LHCN-M2 (cell line): ENCODE measurements at regions not wholly inside any gene's neighbourhood (a gene's known extent, or its start where the extent isn't known, plus 50 kb on each side); places are given as distances from the start of the nearest gene placed in this dataset.

ENCODE experiments used
- DNase-seq: peaks from one replicate; pipeline ENCODE4 v3.0.0-alpha.2; 2012; ENCODE audit warnings: low read depth

DNA sequence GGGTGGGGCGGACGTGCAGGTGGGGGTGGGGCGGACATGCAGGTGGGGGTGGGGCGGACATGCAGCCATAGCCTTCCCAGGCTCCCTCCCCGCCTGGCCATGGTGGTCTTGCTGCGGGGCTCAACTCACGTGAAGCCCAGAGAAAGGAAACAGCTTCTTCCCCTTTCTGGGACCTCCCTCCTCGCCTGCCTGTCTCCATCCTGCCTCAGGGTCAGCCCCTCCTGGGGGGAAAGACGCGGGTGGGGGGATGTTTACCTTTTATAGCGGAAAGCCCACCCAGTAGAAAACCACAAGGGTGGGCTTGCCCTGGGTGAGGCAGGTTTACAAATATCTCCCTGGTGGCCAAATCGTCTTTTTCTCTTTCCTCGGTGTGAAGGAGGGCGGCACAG lies 520.0 kb downstream of the GLRX3 start:
- DNase-seq = no peak

GRCh38 chr10:130656582-130657133 lies 520.5 kb downstream of the GLRX3 start:
- no peak for DNase-seq

- DNase-seq = no peak
Observed at GRCh38 chr10:130658687-130659290, 522.6 kb downstream of the GLRX3 start.

- DNase-seq = no peak
Observed at GRCh38 chr10:130659528-130659927, 523.3 kb downstream of the GLRX3 start.

DNA sequence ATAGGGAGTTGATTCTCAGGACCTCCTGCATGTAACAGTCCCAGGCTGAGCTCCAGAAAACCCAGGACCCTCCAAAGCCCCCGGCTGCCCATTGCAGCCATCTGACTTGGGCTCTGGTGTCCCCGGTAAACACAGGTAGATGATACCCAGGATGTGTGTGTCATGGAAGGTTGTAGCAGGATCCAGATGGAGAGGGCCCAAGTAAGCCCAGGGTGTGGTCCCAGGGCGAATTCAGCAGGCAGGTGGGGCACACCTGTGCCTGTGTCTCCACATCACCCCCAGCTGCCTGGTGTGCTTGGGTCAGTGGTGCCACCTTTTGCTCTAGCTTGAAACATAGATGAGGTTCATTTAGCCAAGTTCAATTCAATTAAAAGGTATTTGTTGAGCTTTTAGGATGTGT lies 524.1 kb downstream of the GLRX3 start:
- DNase-seq = no peak

DNA sequence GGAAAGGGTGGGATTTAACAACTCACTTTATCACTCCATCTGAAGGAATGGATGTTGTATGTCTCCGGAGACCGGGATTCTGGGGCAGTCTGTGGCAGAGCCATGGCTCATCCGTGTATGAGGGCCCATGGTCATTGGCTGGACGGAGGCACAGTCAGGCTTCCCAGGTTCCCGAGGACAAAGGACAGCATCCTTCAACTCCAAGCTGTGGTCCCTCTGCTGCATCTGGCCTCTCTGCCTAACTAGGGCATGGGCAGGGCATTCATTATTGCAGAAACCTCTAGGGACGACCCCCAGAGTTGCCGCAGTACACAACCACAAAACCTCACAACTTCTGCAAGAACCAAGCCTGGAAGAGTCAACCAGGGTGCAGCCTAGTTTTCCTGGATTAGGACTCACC lies 525.2 kb downstream of the GLRX3 start:
- DNase-seq = no peak

DNA sequence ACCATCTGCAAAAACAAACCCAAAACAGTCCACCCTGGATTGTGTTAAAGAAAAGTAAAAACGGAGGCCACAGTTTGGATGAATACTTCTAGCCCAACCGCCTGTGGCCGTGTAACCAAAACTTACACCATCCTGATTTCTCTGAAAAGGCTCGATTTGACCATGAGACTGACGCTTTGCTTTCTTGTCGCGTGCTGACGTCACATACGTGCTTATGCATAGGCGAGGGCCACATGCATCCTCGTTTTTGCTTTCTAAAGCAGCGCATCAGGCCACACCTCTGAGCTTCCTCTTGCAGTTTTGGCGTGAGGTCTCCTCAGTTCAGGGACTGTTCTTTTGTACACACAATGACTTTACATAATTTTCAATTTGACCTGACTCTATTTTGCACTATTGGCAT lies 526.6 kb downstream of the GLRX3 start:
- no peak for DNase-seq

DNA sequence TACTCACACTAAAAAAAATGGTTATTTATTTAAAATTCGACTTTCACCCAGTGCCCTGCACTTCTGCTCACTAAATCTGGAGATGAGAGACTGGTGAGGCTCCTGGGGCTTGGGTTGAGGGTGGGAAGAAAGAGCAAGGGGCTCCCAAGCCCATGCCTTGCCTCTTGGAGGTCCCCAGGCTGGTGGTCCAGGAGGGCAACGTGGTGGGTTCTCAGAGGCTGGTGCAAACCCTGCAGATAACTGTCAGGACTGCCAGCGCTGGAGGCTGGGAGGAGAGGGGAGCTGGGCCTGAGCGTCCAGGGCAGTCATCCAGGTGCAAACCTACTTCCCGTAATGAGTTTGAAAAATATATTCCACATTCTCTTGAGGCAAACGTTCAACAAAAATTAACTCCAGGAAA lies 528.3 kb downstream of the GLRX3 start:
- no peak for DNase-seq

DNA sequence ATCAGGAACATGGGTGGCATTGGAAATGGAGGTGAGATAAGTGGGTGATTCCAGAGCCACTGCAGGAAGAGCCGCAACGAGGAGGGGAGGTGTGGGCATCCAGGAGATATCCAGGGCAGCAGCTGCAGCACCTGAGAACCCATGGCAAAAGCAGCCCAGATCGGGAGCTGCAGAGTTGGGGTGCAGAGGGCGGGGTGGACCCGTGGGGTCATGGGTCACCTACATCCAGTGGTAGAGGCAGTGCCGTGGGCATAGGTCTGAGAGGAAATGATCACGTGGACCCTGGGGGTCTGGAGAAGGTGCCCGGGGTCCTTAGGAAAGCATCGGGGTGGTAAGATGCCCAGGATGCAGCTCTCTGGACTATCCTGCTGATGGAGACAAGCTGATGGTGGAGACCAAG lies 530.0 kb downstream of the GLRX3 start:
- no peak for DNase-seq

GRCh38 chr10:130686689-130687300 lies 550.6 kb downstream of the GLRX3 start:
- DNase-seq = no peak

DNA sequence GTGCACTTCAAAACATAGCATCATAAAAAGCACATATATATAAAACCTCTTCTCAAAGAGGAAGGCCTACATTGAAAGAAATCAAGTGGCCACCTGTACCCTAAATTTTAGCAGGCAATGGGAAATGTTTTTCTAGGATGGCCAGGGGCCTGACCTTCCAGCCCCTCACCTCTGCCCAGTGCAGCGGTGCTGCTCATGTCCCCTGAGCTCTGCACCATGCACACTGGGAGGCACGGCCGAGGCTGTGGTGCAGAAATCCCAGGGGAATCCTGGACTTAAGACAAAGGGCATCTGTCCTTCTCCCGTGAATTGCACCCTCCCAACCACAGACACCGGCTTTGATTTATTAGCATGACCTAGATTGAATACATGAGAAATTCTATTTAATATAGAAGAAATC lies 551.4 kb downstream of the GLRX3 start:
- no peak for DNase-seq

GRCh38 chr10:130689743-130690626 lies 553.8 kb downstream of the GLRX3 start:
- no peak for DNase-seq

DNA sequence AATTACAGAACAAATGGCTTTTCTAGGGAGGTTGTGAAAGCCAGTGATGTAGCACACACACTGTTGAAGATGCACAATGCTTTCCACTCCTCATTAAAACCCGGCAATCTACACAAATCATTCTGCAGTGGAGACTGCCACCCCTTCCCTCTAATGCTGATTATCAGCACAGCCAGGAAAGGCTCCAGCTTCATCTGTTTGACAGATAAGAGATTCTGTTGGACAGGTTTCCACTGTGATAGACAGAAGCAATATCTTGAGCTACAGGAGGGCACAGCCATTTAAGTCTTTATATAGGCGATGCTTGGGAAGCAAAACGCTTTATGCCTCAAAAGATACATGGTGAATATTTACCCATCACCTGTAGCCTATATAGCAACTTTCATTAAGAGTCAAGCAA lies 555.6 kb downstream of the GLRX3 start:
- DNase-seq = no peak

DNA sequence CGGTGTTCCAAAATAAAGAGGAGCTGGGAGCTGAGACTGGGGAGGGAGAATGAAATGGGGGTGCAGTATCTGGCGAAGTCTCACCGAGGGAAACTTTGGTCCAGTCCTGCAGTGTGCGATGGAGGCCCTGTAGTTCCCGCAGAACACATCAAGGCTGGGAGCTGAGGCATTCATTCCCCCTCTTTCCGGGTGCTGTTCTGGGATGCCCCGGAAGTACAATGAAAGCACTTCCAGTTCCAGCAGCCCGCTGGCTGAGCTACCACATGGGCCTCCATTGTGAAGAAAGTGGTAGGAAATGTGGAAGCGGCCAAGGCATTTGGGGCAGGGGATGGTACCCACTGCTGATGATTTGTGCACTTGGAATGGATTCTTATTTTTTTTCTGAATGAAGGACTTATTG lies 560.7 kb downstream of the GLRX3 start:
- DNase-seq = no peak

GRCh38 chr10:130707389-130707979 lies 571.3 kb downstream of the GLRX3 start:
- DNase-seq = no peak

- no peak for DNase-seq
Observed at GRCh38 chr10:130708465-130709070, 572.4 kb downstream of the GLRX3 start.

DNA sequence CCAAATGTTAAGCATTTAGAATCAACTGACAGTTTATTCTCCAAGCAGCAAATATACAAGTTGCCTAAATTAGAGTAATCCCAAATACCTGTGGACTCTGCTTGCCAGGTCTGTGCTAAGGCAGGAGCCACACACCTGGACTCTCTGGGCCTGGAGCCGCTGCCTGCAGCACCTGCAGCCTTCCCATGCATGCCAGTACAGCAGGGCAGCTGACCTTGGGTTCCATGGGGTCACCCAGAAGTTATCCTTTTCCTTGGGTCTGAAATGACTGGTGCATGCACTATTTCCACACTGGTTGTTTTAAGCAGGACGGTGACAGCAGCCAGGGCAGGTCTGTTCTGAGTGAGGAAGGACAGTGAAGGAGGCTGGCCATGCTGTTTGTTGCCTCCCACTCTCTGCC lies 573.2 kb downstream of the GLRX3 start:
- DNase-seq = no peak

DNA sequence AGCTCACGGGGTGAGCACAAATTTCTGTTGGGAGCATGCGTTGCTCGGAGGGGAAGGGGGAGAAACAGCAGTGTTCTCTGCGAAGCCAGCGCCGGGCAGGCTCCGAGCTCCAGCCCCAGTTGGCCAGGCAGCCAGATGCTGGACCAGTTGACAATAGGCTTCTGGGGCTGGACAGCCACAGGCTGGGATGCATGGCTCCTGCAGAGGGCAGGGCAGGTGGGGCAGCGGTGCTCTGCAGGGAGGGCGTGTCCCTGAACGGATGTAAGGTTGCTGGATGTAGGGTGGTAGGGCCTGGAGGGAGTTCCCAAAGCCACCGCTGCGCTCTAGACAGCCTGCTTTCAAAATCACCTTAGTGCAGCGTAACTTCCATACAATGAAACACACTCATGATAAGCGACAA lies 574.9 kb downstream of the GLRX3 start:
- no peak for DNase-seq

DNA sequence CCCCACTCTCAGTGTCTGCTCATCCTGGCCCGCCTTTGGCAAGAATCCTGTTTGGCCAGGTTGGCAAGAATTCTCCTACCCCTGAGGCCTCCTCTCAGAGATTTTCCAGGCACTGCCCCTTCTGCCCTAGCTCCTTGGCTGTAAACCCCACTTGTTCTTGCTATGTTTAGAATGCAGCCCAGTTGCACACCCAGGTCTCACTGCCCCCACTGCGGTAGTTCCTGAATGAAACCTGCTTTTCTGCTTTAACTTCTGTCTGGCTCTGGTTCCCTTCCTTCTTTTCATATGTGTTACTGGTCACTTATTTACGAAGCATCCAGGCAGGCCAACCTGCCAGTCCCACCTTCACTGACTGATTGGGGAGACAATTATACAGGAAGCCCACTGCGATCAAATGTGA lies 576.9 kb downstream of the GLRX3 start:
- DNase-seq = no peak

- DNase-seq = no peak
Observed at GRCh38 chr10:130713731-130714130, 577.5 kb downstream of the GLRX3 start.

DNA sequence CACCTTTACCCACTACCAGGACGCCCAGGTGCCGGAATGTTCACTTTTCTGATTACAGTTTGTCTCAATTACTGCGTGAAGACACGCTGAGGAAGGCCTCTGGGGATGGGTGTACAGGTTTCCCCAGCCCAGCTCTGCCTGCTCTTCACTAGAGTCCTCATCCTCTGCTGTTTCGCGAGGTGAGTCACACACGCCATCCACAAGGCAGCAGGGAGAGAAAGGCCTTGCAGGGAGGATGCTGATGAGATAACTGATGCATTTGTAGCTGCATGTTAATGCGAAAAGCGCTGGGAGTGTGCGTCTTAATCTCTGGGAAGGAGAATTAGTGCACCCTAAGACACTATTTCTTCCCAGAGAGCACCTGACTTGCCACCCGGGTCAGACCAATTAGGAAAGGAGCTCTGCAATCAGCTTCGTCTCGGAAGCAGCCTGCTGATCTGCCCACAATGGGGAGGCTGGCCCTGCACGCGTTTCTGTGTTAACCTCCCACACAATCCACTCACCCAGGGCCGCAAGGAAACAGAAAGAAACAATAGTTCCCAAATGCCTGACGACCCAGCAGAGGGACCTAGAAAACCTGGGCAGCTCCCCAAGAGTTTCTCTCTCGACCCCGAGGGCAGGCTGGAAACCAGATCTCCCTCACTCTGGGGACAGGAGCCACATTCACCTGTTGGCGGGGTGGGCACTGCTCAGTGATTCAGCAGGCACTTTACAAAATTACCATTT lies 578.7 kb downstream of the GLRX3 start:
- DNase-seq = no peak
